ENCODE measurements at regions not wholly inside any gene's neighbourhood (a gene's known extent, or its start where the extent isn't known, plus 50 kb on each side); places are given as distances from the start of the nearest gene placed in this dataset.

GRCh38 chr13:70987043-70987442 lies 878.8 kb upstream of the KLHL1 start:
- TF ChIP-seq POLR2AphosphoS5 (IDR thresholded peaks at IDR 0.05) (no peak), CTCF (IDR thresholded peaks at IDR 0.05) (no peak), POLR2A (IDR thresholded peaks at IDR 0.05) (no peak), EP300 (IDR thresholded peaks at IDR 0.05) (no peak)

Data from sigmoid colon (tissue), 4 donors.